PC-3 (cell line): ENCODE measurements at regions not wholly inside any gene's neighbourhood (a gene's known extent, or its start where the extent isn't known, plus 50 kb on each side); places are given as distances from the start of the nearest gene placed in this dataset.

Experiments
- ATAC-seq: fragments of 200-7000 bp; cut with Tn5 transposase; 2 replicates; pipeline ENCODE4 v1.9.1; 2020; ENCODE audit warnings: mild to moderate bottlenecking, moderate library complexity
- BruUV-seq: library from RNA; stranded (reverse); fragments of 400-500 nt; replicated peaks from 2 replicates; lab custom pipeline; 2021; lab: Mats Ljungman, UMichigan
- CTCF ChIA-PET: fragments of 300-600 bp; sonication (Branson Sonifier 250); formaldehyde crosslinking; loops from one replicate; lab custom pipeline; 2022; ENCODE audit warnings: antibody characterized with exemption; lab: Charles Lee
- POLR2A ChIA-PET: fragments of 300-600 bp; sonication (Branson Sonifier 250); formaldehyde crosslinking; loops from one replicate; lab custom pipeline; 2022; ENCODE audit warnings: antibody characterized with exemption; ENCODE audit not compliant: unreplicated experiment; lab: Charles Lee
- DNase-seq: peaks from one replicate; pipeline ENCODE4 v3.0.0-alpha.2; 2015
- H2AFZ ChIP-seq: fragments of 300-600 bp; sonication (generic); 2 replicates; pipeline ENCODE4 v1.6.0; 2016; ENCODE audit warnings: antibody characterized with exemption, low read length
- H3F3A ChIP-seq: fragments of 300-600 bp; sonication (generic); one replicate; pipeline ENCODE4 v1.6.0; 2017; ENCODE audit warnings: antibody characterized with exemption, low read length, control low read depth, mild to moderate bottlenecking; ENCODE audit not compliant: unreplicated experiment
- H3K27ac ChIP-seq: fragments of 300-600 bp; sonication (generic); 2 replicates; pipeline ENCODE4 v1.5.1; 2016; ENCODE audit warnings: mild to moderate bottlenecking, low read length
- H3K27me3 ChIP-seq: fragments of 300-600 bp; sonication (generic); 2 replicates; pipeline ENCODE4 v1.6.1; 2016; ENCODE audit warnings: low read length, mixed read lengths
- H3K36me3 ChIP-seq: fragments of 300-600 bp; sonication (generic); 2 replicates; pipeline ENCODE4 v1.6.1; 2016; ENCODE audit warnings: low read depth, mixed run types, low read length, mixed read lengths
- H3K4me1 ChIP-seq: fragments of 300-600 bp; sonication (generic); 2 replicates; pipeline ENCODE4 v1.5.1; 2016; ENCODE audit warnings: low read length; ENCODE audit not compliant: insufficient read depth
- H3K4me2 ChIP-seq: fragments of 300-600 bp; sonication (generic); 2 replicates; pipeline ENCODE4 v1.6.0; 2016; ENCODE audit warnings: low read length
- H3K4me3 ChIP-seq: fragments of 300-600 bp; sonication (generic); 2 replicates; pipeline ENCODE4 v1.5.1; 2016; ENCODE audit warnings: mild to moderate bottlenecking, low read length, mixed read lengths
- H3K79me2 ChIP-seq: fragments of 300-600 bp; sonication (generic); 2 replicates; pipeline ENCODE4 v1.6.1; 2017; ENCODE audit warnings: low read length, mixed read lengths
- H3K9ac ChIP-seq: fragments of 300-600 bp; sonication (generic); 2 replicates; pipeline ENCODE4 v1.6.0; 2016; ENCODE audit warnings: mild to moderate bottlenecking, low read length
- H3K9me2 ChIP-seq: fragments of 300-600 bp; sonication (generic); replicated peaks from 2 replicates; pipeline ENCODE4 v1.6.1; 2016; ENCODE audit warnings: mixed run types, low read length, mixed read lengths
- H3K9me3 ChIP-seq: fragments of 300-600 bp; sonication (generic); 2 replicates; pipeline ENCODE4 v1.6.1; 2016; ENCODE audit warnings: low read length, mixed read lengths
- H4K20me1 ChIP-seq: fragments of 300-600 bp; sonication (generic); 2 replicates; pipeline ENCODE4 v1.6.1; 2016; ENCODE audit warnings: low read length, mixed read lengths
- EZH2 ChIP-seq: fragments of 300-600 bp; sonication (generic); IDR thresholded peaks from one replicate; pipeline ENCODE4 v1.6.1; 2017; ENCODE audit warnings: antibody characterized with exemption, mild to moderate bottlenecking, low read length; ENCODE audit not compliant: unreplicated experiment
- EZH2phosphoT487 ChIP-seq: fragments of 300-600 bp; sonication (generic); IDR thresholded peaks from 2 replicates; pipeline ENCODE4 v1.6.1; 2018; ENCODE audit warnings: mild to moderate bottlenecking, antibody characterized with exemption, low read length, borderline replicate concordance
- intact Hi-C: fragments of 100-400 bp; cut with micrococcal nuclease; formaldehyde crosslinking; loops from 2 replicates; pipeline ENCODE4 v1.9.0; 2023
- TF ChIP-seq, protein P1 (sequence below): fragments of 300-600 bp; sonication (generic); conservative IDR thresholded peaks from 2 replicates; pipeline ENCODE4 v1.5.1; 2017; ENCODE audit warnings: antibody characterized with exemption, low read depth, mild to moderate bottlenecking, low read length

DNA sequence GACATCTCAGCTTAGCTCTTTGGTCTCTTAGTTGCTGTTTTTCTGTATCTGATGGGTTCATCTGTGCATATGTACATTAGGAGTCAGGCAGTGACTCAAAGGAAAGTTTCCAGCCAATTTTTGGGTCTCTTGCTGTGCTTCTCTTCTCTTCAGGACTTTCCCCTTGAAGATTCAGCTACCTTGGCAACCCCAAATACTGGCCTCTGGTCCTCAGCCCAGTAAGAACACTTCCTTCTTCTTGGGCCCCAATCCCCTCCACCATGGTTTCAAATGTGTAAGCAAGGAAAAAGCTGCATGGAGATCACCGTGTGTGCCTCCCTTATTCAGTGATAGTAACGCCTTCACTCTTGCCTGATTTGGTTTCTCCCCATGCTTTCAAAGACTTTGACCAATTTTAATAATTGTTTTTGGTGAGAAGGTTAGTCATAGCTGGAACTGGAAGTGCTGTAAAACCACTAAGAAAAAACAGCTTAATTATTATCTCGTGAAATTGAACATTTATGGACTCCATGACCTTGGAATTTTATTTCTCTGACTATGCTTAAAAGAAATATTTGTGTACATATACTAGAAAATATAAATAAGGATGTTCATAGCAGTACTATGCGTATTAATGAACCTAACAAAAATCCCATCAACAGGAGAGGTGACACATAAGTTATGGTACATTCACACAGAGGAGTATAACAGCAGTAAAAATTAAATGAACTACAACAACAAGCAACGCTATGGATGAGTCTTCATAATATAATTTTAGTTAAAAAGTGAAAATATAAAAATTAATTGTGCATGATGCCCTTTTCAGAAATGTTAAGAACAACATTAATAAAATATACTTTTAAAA is 125.3 kb upstream of the BCL6 start:
- ChIA-PET CTCF (no interaction called here), POLR2A (no interaction called here)
- intact Hi-C loops = no loop called here
- Histone ChIP-seq H4K20me1 (no peaks in the 10 kb centered on the region), H3K9me2 (no peaks in the 10 kb centered on the region), H2AFZ (no peak overlapping the region), H3K9ac (no peak overlapping the region), H3K27ac (no peak overlapping the region), H3K79me2 (no peaks in the 10 kb centered on the region), H3K4me1 (no peaks in the 10 kb centered on the region), H3K4me2 (no peak overlapping the region), H3K36me3 (no peaks in the 10 kb centered on the region), H3F3A (no peaks in the 10 kb centered on the region), H3K27me3 (no peaks in the 10 kb centered on the region), H3K4me3 (no peak overlapping the region), H3K9me3 (no peaks in the 10 kb centered on the region)
- DNase-seq = no peak
- ATAC-seq = no peak
- TF ChIP-seq EZH2phosphoT487 (no peak), EZH2 (no peak)
- TF ChIP-seq, protein P1, sequence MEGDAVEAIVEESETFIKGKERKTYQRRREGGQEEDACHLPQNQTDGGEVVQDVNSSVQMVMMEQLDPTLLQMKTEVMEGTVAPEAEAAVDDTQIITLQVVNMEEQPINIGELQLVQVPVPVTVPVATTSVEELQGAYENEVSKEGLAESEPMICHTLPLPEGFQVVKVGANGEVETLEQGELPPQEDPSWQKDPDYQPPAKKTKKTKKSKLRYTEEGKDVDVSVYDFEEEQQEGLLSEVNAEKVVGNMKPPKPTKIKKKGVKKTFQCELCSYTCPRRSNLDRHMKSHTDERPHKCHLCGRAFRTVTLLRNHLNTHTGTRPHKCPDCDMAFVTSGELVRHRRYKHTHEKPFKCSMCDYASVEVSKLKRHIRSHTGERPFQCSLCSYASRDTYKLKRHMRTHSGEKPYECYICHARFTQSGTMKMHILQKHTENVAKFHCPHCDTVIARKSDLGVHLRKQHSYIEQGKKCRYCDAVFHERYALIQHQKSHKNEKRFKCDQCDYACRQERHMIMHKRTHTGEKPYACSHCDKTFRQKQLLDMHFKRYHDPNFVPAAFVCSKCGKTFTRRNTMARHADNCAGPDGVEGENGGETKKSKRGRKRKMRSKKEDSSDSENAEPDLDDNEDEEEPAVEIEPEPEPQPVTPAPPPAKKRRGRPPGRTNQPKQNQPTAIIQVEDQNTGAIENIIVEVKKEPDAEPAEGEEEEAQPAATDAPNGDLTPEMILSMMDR = no peak
- no TSS peak for BruUV-seq

DNA sequence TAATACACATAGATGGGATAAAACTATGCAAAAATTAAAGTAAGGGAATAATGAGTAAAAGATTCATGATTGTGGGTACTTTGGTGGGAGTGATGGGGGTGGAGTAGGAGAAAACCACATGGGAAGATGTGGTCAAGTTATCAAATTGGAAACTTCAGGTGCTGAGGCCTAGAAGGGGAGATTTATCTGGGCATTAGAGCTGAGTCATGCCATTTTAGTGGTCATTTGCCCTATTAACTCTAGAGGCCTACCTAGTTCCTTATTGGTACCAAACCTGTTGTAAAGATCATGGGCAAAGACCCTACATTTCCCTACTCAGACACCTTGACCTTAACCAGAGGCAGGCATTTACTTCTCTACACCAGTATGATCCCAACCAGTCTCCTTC is 125.9 kb upstream of the BCL6 start:
- ATAC-seq (no peak), DNase-seq (no peak)
- Histone ChIP-seq H3K9me2 (no peaks in the 10 kb centered on the region), H3K36me3 (no peaks in the 10 kb centered on the region), H3K27ac (no peak overlapping the region), H3K9ac (no peak overlapping the region), H3K4me1 (0 out of 2 replicates have a peak, but pooled peaks cover 4% of the 10 kb centered on the region), H3K9me3 (no peaks in the 10 kb centered on the region), H3K27me3 (no peaks in the 10 kb centered on the region), H3K79me2 (no peaks in the 10 kb centered on the region), H2AFZ (no peak overlapping the region), H4K20me1 (no peaks in the 10 kb centered on the region), H3K4me3 (no peak overlapping the region), H3K4me2 (no peak overlapping the region), H3F3A (no peaks in the 10 kb centered on the region)
- intact Hi-C loops = no loop called here
- TF ChIP-seq, protein P1 = no peak
- TF ChIP-seq EZH2phosphoT487 (no peak), EZH2 (no peak)
- ChIA-PET CTCF (no interaction called here), POLR2A (no interaction called here)
- no TSS peak for BruUV-seq

DNA sequence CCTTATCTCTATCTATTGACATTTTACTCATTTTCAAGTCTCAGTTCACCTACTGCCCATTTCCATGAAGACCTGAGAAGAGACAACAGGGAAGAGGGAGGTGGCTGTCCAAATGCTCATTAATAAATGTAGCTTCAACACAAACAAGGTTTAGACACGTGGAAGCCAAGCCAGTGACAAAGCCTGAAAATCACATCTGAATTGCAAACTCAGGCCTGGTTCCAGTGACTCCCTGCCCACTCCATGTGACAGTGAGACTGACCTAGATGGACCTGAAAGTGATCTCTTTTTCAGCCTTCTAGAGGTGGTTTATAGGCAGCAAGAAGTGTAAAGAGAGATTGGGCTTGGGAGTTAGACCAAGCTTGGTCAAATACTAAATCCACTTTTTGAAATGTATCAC is 126.6 kb upstream of the BCL6 start:
- POLR2A ChIA-PET = no interaction called here
- Histone ChIP-seq H3F3A (no peaks in the 10 kb centered on the region), H3K9ac (no peak overlapping the region), H3K27me3 (no peaks in the 10 kb centered on the region), H3K9me2 (no peaks in the 10 kb centered on the region), H3K4me3 (no peak overlapping the region), H3K79me2 (no peaks in the 10 kb centered on the region), H3K36me3 (no peaks in the 10 kb centered on the region), H3K4me2 (no peak overlapping the region), H3K27ac (no peak overlapping the region), H3K9me3 (no peaks in the 10 kb centered on the region), H2AFZ (no peak overlapping the region), H3K4me1 (0 out of 2 replicates have a peak, but pooled peaks cover 7% of the 10 kb centered on the region), H4K20me1 (no peaks in the 10 kb centered on the region)
- CTCF ChIA-PET = no interaction called here
- TF ChIP-seq, protein P1 = no peak
- TF ChIP-seq EZH2phosphoT487 (no peak), EZH2 (no peak)
- intact Hi-C loops = no loop called here
- no TSS peak for BruUV-seq
- no peak for ATAC-seq
- no peak for DNase-seq
